IMR-90 (cell line): ENCODE measurements at regions not wholly inside any gene's neighbourhood (a gene's known extent, or its start where the extent isn't known, plus 50 kb on each side); places are given as distances from the start of the nearest gene placed in this dataset.

Experiments
- ATAC-seq: fragments of 200-7000 bp; cut with Tn5 transposase; 2 replicates; pipeline ENCODE4 v1.9.1; 2020; ENCODE audit warnings: low read depth, mild to moderate bottlenecking, moderate library complexity
- BruUV-seq: library from RNA; stranded (reverse); fragments of 400-500 nt; replicated peaks from 2 replicates; lab custom pipeline; 2021; lab: Mats Ljungman, UMichigan
- CTCF ChIA-PET: fragments of 300-600 bp; formaldehyde crosslinking; extraction: SDS; loops from one replicate; lab custom pipeline; 2021; ENCODE audit warnings: antibody characterized with exemption; lab: Yijun Ruan, JAX
- POLR2A ChIA-PET: fragments of 300-600 bp; sonication (Branson Sonifier 250); formaldehyde crosslinking; loops from one replicate; lab custom pipeline; 2022; ENCODE audit warnings: antibody characterized with exemption; ENCODE audit not compliant: unreplicated experiment; lab: Charles Lee
- DNase-seq: peaks from one replicate; pipeline ENCODE4 v3.0.0; 2013
- H2AFZ ChIP-seq: replicated peaks from 2 replicates; pipeline ENCODE3; 2013; ENCODE audit warnings: low read length, mild to moderate bottlenecking; ENCODE audit not compliant: poor library complexity
- H2AK5ac ChIP-seq: 2 replicates; pipeline ENCODE4 v1.6.1; 2013; ENCODE audit warnings: low read depth, low read length, inconsistent platforms
- H2AK9ac ChIP-seq: replicated peaks from 2 replicates; pipeline ENCODE3; 2013; ENCODE audit warnings: mild to moderate bottlenecking, low read depth, low read length, moderate library complexity; ENCODE audit not compliant: poor library complexity
- H2BK120ac ChIP-seq: 2 replicates; pipeline ENCODE4 v1.6.1; 2013; ENCODE audit warnings: low read depth, low read length, inconsistent platforms
- H2BK15ac ChIP-seq: 3 replicates; pipeline ENCODE4 v1.6.1; 2013; ENCODE audit warnings: low read depth, low read length, inconsistent platforms
- H2BK20ac ChIP-seq: 2 replicates; pipeline ENCODE4 v1.6.1; 2013; ENCODE audit warnings: low read depth, mild to moderate bottlenecking, inconsistent platforms, low read length, moderate library complexity
- H2BK5ac ChIP-seq: 2 replicates; pipeline ENCODE4 v1.6.1; 2013; ENCODE audit warnings: mild to moderate bottlenecking, low read depth, low read length, inconsistent platforms; ENCODE audit not compliant: poor library complexity, severe bottlenecking
- H3K14ac ChIP-seq: replicated peaks from 2 replicates; pipeline ENCODE4 v1.6.1; 2013; ENCODE audit warnings: low read depth, low read length, inconsistent platforms
- H3K18ac ChIP-seq: 2 replicates; pipeline ENCODE4 v1.6.1; 2013; ENCODE audit warnings: low read depth, low read length, control low read depth
- H3K23ac ChIP-seq: 2 replicates; pipeline ENCODE4 v1.6.1; 2013; ENCODE audit warnings: low read depth, low read length, inconsistent platforms
- H3K27ac ChIP-seq: 2 replicates; pipeline ENCODE4 v1.5.1; 2013; ENCODE audit warnings: mild to moderate bottlenecking, control low read depth, low read length; ENCODE audit not compliant: insufficient read depth
- H3K27me3 ChIP-seq: 2 replicates; pipeline ENCODE4 v1.6.1; 2013; ENCODE audit warnings: low read length; ENCODE audit not compliant: control insufficient read depth, insufficient read depth
- H3K36me3 ChIP-seq: 2 replicates; pipeline ENCODE4 v1.6.1; 2013; ENCODE audit warnings: low read length, mixed read lengths; ENCODE audit not compliant: control insufficient read depth, insufficient read depth
- H3K4ac ChIP-seq: 2 replicates; pipeline ENCODE4 v1.6.1; 2013; ENCODE audit warnings: low read depth, low read length, inconsistent platforms
- H3K4me1 ChIP-seq: 2 replicates; pipeline ENCODE4 v1.6.1; 2013; ENCODE audit warnings: low read length, mixed read lengths; ENCODE audit not compliant: control insufficient read depth, insufficient read depth
- H3K4me2 ChIP-seq: 2 replicates; pipeline ENCODE4 v1.6.1; 2013; ENCODE audit warnings: low read depth, mild to moderate bottlenecking, control low read depth, low read length, moderate library complexity
- H3K4me3 ChIP-seq: 2 replicates; pipeline ENCODE4 v1.5.1; 2013; ENCODE audit warnings: low read depth, mild to moderate bottlenecking, control low read depth, low read length, moderate library complexity; ENCODE audit not compliant: insufficient read depth
- H3K56ac ChIP-seq: 2 replicates; pipeline ENCODE4 v1.6.1; 2013; ENCODE audit warnings: low read length, inconsistent platforms; ENCODE audit not compliant: insufficient read depth; ENCODE audit errors: extremely low read depth
- H3K79me1 ChIP-seq, 2 experiments: 2 replicates each; pipeline ENCODE4 v1.6.1; 2013; ENCODE audit warnings: low read length in 2 of 2, inconsistent platforms in 1 of 2, low read depth in 1 of 2
- H3K9ac ChIP-seq: 2 replicates; pipeline ENCODE4 v1.6.1; 2013; ENCODE audit warnings: low read depth, low read length, control low read depth
- H3K9me1 ChIP-seq: 2 replicates; pipeline ENCODE4 v1.6.1; 2013; ENCODE audit warnings: low read length, inconsistent platforms; ENCODE audit not compliant: insufficient read depth
- H3K9me3 ChIP-seq: 2 replicates; pipeline ENCODE4 v1.6.1; 2013; ENCODE audit warnings: low read length; ENCODE audit not compliant: control insufficient read depth, insufficient read depth
- H4K20me1 ChIP-seq: 2 replicates; pipeline ENCODE4 v1.6.1; 2013; ENCODE audit warnings: low read length, inconsistent platforms; ENCODE audit not compliant: insufficient read depth
- H4K5ac ChIP-seq: 2 replicates; pipeline ENCODE4 v1.6.1; 2013; ENCODE audit warnings: mild to moderate bottlenecking, low read depth, low read length, control low read depth
- H4K8ac ChIP-seq, 2 experiments: 2 replicates each; pipeline ENCODE4 v1.6.1; 2013; ENCODE audit warnings: low read depth in 2 of 2, low read length in 2 of 2, control low read depth in 1 of 2, inconsistent platforms in 1 of 2
- H4K91ac ChIP-seq: 2 replicates; pipeline ENCODE4 v1.6.1; 2013; ENCODE audit warnings: low read depth, low read length, inconsistent platforms; ENCODE audit not compliant: insufficient read depth
- BHLHE40 ChIP-seq: fragments of 150-350 bp; IDR thresholded peaks from 2 replicates; pipeline ENCODE4 v1.6.1; 2016; ENCODE audit warnings: mild to moderate bottlenecking, low read depth, low read length
- CEBPB ChIP-seq: IDR thresholded peaks from 2 replicates; pipeline ENCODE4 v1.6.1; 2012; ENCODE audit warnings: low read depth, low read length, improper control_type of control experiment
- CHD1 ChIP-seq: IDR thresholded peaks from 2 replicates; pipeline ENCODE4 v1.6.1; 2012; ENCODE audit warnings: low read depth, low read length, improper control_type of control experiment
- CTCF ChIP-seq: conservative IDR thresholded peaks from 2 replicates; pipeline ENCODE4 v1.5.1; 2012; ENCODE audit warnings: mild to moderate bottlenecking, low read depth, low read length, improper control_type of control experiment
- ELK1 ChIP-seq: fragments of 150-350 bp; IDR thresholded peaks from 2 replicates; pipeline ENCODE4 v1.6.1; 2016; ENCODE audit warnings: low read depth, mild to moderate bottlenecking, low read length, moderate library complexity, borderline replicate concordance
- FOS ChIP-seq: fragments of 150-350 bp; IDR thresholded peaks from 2 replicates; pipeline ENCODE4 v1.6.1; 2016; ENCODE audit warnings: low read depth, low read length
- MAFK ChIP-seq: IDR thresholded peaks from 2 replicates; pipeline ENCODE4 v1.6.1; 2012; ENCODE audit warnings: low read depth, low read length, improper control_type of control experiment
- MAZ ChIP-seq: IDR thresholded peaks from 2 replicates; pipeline ENCODE4 v1.6.1; 2012; ENCODE audit warnings: low read depth, mild to moderate bottlenecking, low read length, improper control_type of control experiment, moderate library complexity, borderline replicate concordance
- MXI1 ChIP-seq: IDR thresholded peaks from 2 replicates; pipeline ENCODE4 v1.6.1; 2012; ENCODE audit warnings: low read depth, mild to moderate bottlenecking, low read length, moderate library complexity, borderline replicate concordance
- NFE2L2 ChIP-seq: fragments of 150-350 bp; IDR thresholded peaks from 2 replicates; pipeline ENCODE4 v1.6.1; 2016; ENCODE audit warnings: low read depth, mild to moderate bottlenecking, low read length
- POLR2A ChIP-seq: IDR thresholded peaks from 2 replicates; pipeline ENCODE4 v1.6.1; 2012; ENCODE audit warnings: mild to moderate bottlenecking, low read depth, low read length
- RAD21 ChIP-seq: IDR thresholded peaks from 2 replicates; pipeline ENCODE4 v1.6.1; 2012; ENCODE audit warnings: low read length, improper control_type of control experiment
- RCOR1 ChIP-seq: IDR thresholded peaks from 2 replicates; pipeline ENCODE4 v1.6.1; 2012; ENCODE audit warnings: mild to moderate bottlenecking, low read length, improper control_type of control experiment; ENCODE audit not compliant: insufficient replicate concordance
- RFX5 ChIP-seq: IDR thresholded peaks from 2 replicates; pipeline ENCODE4 v1.8.0; 2012; ENCODE audit warnings: low read depth, mild to moderate bottlenecking, low read length, moderate library complexity
- SMC3 ChIP-seq: fragments of 150-350 bp; IDR thresholded peaks from 2 replicates; pipeline ENCODE4 v1.6.1; 2016; ENCODE audit warnings: low read depth, mild to moderate bottlenecking, antibody characterized with exemption, low read length, moderate library complexity
- USF2 ChIP-seq: fragments of 150-350 bp; IDR thresholded peaks from 2 replicates; pipeline ENCODE4 v1.6.1; 2017; ENCODE audit warnings: mild to moderate bottlenecking, antibody characterized with exemption, low read length, low read depth
- WGBS, 2 experiments: methylation state at CpG; one replicate each; pipeline versions ENCODE4 v1.1.5 to v1.1.7; 2013; ENCODE audit warnings: missing lambda C conversion rate in 2 of 2; ENCODE audit not compliant: insufficient read length in 1 of 2; ENCODE audit errors: extremely low coverage in 2 of 2; 5-methylcytosine and 5-hydroxymethylcytosine counted together
- dilution Hi-C: fragments of 300-500 bp; cut with HindIII; formaldehyde crosslinking; loops from one replicate; pipeline ENCODE4 v1.14.3; 2018; ENCODE audit warnings: low sequenced_read_pairs; ENCODE audit not compliant: unreplicated experiment
- in situ Hi-C: fragments of 300-500 bp; cut with MboI; formaldehyde crosslinking; loops from 3 replicates; pipeline ENCODE4 v1.14.3; 2019; ENCODE audit warnings: low sequenced_read_pairs, inconsistent platforms, mixed read lengths
- intact Hi-C: fragments of 100-400 bp; cut with micrococcal nuclease; formaldehyde crosslinking; loops from 2 replicates; pipeline ENCODE4 v1.10.0; 2022

- H2BK5ac ChIP-seq, result no peak overlapping the region
- no peaks in the 10 kb centered on the region for H3K9me3 ChIP-seq
- POLR2A ChIA-PET, result no interaction called here
- no peak overlapping the region for H2BK15ac ChIP-seq
- no peaks in the 10 kb centered on the region for H3K4me1 ChIP-seq
- no peaks in the 10 kb centered on the region for H3K36me3 ChIP-seq
- H3K4me3 ChIP-seq, result no peak overlapping the region
- H3K9me1 ChIP-seq, result no peaks in the 10 kb centered on the region
- no peak for ATAC-seq
- H3K4ac ChIP-seq, result no peak overlapping the region
- H3K79me1 ChIP-seq, result no peaks in the 10 kb centered on the region
- CTCF ChIA-PET, result no interaction called here
- H3K9ac ChIP-seq, result no peak overlapping the region
- in situ Hi-C loops, result no loop called here
- H3K23ac ChIP-seq, result no peak overlapping the region
- WGBS, 2 experiments, result no CpG with 5 or more reads among the region's 18 CpGs
- H2BK120ac ChIP-seq, result no peak overlapping the region
- H3K18ac ChIP-seq, result no peak overlapping the region
- no peak overlapping the region for H2BK20ac ChIP-seq
- peaks cover 58% of the 10 kb centered on the region for H3K27me3 ChIP-seq
- no peak overlapping the region for H2AFZ ChIP-seq
- DNase-seq, result no peak
- H3K14ac ChIP-seq, result no peak overlapping the region
- no peak for TF ChIP-seq USF2
- TF ChIP-seq NFE2L2, result no peak
- TF ChIP-seq ELK1, result no peak
- no peak for TF ChIP-seq CTCF
- TF ChIP-seq RFX5, result no peak
- TF ChIP-seq SMC3, result no peak
- no peak for TF ChIP-seq CEBPB
- TF ChIP-seq RAD21, result no peak
- TF ChIP-seq CHD1, result no peak
- no peak for TF ChIP-seq MXI1
- TF ChIP-seq FOS, result no peak
- no peak for TF ChIP-seq MAFK
- TF ChIP-seq POLR2A, result no peak
- TF ChIP-seq BHLHE40, result no peak
- no peak for TF ChIP-seq RCOR1
- no peak for TF ChIP-seq MAZ
- no peak overlapping the region for H3K56ac ChIP-seq
- BruUV-seq, result no TSS peak
- intact Hi-C loops, result no loop called here
- no peak overlapping the region for H4K91ac ChIP-seq
- H3K27ac ChIP-seq, result no peak overlapping the region
- dilution Hi-C loops, result no loop called here
- H2AK9ac ChIP-seq, result no peak overlapping the region
- H4K20me1 ChIP-seq, result no peaks in the 10 kb centered on the region
- H3K4me2 ChIP-seq, result no peak overlapping the region
- H2AK5ac ChIP-seq, result no peak overlapping the region
- no peak overlapping the region for H4K8ac ChIP-seq
- no peak overlapping the region for H4K5ac ChIP-seq
These were observed 144.7 kb downstream of the ENGASE start for GRCh38 chr17:79219208-79219935.
